IPS-18c (cell line): ENCODE measurements at regions not wholly inside any gene's neighbourhood (a gene's known extent, or its start where the extent isn't known, plus 50 kb on each side); places are given as distances from the start of the nearest gene placed in this dataset.

Experiments used
- H3K4me3 ChIP-seq: 2 replicates; pipeline ENCODE4 v1.7.0; 2013; ENCODE audit warnings: low read depth, mild to moderate bottlenecking, low read length, moderate library complexity; ENCODE audit not compliant: insufficient read depth
- H3K9me3 ChIP-seq: one replicate; pipeline ENCODE4 v1.6.1; 2013; ENCODE audit warnings: mild to moderate bottlenecking, low read length, moderate library complexity; ENCODE audit not compliant: control insufficient read depth, insufficient read depth

DNA sequence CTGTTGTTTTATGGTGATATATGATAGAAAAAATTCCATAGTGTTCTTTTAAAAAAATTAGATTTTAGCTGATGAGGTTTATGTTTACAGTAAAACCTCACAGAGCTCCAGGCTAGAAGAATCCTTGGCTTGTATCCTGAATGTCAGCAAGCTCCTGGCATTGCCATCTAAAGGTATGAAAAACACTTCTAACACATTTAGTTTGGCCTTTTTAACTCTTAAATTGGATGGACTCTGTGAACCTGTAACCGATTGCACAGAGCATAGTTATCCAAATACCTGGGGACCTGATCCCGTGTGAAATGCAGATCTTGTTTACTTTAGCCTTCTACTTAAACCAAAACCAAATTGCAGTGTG lies 241.1 kb upstream of the DCN start:
- Histone ChIP-seq H3K4me3 (no peak overlapping the region), H3K9me3 (no peaks in the 10 kb centered on the region)

DNA sequence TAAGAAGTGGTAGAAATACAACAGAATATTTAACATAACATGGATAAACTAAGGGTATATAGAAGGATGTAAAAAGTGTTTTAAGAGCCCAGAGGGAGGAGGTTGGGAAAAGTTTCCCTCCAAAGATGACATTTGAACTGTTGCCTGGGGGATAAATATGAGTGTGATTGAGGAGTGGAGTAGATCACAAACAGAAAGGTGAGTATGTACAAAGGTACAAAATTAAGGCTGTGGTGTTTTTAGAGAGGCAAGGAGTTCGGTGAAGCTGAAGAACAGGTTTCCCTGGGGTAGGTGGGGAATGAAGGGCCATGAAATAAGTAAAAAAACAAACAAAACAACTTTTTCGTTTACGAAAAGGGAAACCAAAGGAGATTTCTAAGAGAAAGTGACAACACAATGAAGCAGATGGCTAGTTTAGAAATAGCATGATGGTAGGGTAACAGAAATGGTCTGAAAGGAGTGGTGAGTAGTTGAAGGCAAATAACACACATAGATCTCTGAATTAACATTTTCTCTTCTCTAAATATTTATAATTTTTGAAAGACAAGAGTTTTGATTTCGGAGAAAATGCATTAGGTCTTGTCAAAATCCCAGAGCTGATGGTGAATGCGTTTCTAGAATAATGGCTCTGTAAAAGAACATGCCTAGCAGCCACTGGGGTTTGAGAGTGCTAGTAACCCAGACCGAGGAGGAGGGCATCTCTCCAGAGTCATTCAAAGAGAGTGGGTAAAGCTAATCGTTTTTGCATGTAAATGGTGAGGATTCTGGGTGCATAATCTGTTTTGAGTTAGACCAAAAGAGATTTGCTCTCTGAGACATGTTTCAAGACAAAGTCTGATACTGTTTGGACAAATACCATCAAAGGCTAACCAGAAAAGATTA lies 240.4 kb upstream of the DCN start:
- Histone ChIP-seq H3K9me3 (no peaks in the 10 kb centered on the region), H3K4me3 (no peak overlapping the region)

DNA sequence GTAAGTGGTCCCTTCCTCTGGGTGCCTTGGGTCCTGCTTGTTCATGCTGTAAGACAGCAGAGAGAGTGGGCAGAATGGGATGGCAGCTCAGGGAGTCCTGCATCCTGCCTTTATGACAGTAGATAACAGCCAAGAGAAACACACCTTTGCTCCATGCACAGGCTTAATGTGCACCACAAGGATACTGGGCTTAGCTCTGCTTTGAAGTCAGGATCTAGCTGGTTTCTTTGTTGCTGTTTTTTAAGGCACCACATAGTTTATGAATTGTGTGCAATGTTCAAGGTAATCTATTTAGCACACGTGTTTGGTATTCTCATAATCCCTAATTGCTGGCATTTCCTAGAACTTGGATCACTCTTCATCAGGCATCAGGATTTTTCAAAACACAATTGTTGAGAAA lies 239.5 kb upstream of the DCN start:
- H3K9me3 ChIP-seq = no peaks in the 10 kb centered on the region
- no peak overlapping the region for H3K4me3 ChIP-seq

DNA sequence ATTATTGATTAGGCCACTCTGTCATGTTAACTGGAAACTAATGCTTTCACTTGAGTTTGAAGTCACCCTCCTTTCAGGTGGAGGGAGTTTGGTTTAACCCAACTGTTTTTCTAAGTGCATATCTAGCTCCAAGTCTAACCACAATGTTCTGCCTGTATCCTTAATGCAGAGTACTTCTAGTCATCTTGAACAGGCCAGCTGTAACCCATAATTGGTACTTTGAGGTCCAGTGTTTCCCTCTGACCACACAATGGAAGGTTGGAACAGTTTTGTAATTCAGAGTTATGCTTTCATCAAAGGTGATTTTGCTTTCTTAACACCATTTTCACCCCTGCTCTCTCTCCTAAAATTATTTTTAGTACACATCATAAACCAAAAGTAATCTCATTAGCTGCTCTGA lies 237.2 kb upstream of the DCN start:
- H3K9me3 ChIP-seq = no peaks in the 10 kb centered on the region
- H3K4me3 ChIP-seq = no peak overlapping the region

DNA sequence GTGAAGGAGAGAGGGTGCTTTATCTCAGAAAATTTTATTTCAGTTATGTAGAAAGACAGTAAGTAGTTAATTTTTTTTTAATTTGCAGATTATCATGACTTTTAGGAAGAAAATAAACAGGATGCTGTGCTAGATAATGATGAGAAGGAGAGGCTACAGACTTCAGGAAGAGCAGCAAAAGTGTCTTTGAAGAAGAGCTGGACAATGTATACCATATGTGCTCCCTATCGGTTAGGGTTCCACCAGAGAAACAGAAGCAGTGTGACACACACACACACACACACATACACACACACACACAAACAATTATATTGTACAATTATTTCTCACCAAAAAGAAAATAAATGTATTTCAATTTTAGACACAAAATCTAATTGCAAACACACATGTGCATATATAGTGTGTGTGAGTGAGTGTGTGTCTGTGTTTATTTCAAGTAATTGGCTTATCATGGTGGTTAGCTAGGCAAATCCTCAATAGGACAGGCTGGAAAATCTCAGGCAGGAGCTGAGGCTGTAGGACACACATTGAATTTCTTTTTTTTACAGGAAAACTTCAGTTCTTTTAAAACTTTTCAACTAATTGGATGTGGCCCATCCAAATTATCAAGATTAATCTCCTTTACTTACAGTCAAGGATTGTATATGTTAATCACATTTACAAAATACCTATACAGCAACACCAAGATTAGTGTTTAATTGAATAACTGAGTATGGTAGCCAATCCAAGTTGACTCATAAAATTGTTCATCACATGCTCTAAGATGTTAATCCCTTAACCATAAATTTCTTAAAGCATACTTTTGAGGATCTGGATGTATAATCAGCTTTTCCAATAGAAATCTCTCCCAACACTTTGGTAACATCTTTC lies 235.8 kb upstream of the DCN start:
- no peaks in the 10 kb centered on the region for H3K9me3 ChIP-seq
- H3K4me3 ChIP-seq = no peak overlapping the region

DNA sequence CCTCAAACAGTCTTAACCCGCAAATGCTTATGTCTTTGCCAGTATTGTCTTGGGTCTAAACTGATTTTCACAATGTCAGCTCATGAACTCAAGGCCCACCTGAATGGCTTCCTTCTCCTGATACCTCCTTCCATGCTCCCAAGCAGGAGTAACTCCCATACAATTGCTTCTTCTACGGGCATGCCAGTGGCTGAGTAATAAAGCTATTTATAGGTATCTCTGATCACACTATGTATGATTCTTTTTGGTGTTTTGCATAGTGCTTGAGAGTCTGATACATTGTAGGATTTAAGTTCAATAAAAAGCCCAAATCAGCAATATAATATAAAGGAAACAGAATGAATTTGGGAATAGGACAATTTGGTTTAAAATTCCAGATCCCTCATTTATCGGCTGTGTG lies 235.0 kb upstream of the DCN start:
- Histone ChIP-seq H3K9me3 (no peaks in the 10 kb centered on the region), H3K4me3 (no peak overlapping the region)

DNA sequence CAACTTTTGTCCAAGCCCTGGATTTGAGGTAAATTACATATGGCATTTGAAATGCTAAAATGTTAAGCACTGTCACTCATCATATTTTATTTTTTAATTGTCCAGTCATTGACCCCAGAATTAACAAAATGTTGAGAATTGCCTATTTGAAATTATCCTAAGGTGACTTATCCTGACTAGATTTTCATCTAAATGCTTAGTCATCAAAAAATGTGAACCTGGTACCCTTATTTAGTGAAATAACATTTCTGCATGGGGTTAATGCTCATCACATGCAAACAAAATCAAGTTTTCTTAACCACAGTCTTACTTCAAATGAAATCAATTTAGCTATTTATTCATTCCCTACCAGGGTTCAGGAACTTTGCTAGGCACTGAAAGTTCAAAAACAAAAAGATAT lies 232.0 kb upstream of the DCN start:
- no peaks in the 10 kb centered on the region for H3K9me3 ChIP-seq
- no peak overlapping the region for H3K4me3 ChIP-seq

DNA sequence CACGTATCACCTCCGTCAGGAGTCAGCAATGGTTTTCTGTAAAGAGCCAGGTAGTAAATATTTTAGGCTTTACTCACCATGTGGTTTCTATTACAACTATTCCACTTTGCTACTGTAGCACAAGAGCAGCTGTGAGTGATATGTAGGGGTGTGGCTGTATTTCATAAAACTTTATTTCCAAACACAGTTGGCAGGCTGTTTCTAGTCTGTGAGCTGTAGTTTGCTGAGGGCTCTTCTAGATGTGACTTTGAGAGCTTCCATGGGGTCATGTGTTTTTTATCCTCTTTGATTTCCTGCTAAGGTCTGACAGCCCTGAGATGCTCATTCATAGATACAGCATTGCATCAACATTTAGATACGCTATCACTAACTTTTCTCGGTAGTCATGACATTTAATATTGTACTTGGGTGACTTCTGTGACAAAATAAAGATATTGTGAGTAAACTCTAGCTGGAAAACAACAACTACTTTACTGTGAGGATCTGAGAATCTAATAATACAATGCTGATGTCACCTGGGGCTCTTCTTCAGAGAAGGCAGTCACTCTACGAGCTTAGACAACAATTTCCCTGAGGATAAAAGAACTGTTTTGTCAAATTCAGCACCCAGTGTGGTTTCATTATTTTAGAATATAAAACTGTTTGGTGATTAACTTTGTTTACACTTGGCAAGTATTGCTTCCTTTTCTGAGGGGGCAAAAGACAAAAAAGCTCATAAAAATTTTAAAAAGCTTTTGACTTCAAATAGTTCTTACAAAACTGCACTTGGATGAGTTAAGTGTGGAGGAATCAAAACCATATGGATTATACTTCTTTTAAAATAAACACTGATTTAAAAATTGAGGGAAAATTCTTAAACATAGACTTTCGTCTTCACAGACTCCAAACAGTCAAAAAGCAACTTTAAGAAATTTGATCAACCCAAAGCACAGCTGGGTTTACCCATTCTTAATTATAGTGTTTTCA lies 231.2 kb upstream of the DCN start:
- H3K4me3 ChIP-seq = no peak overlapping the region
- H3K9me3 ChIP-seq = no peaks in the 10 kb centered on the region

DNA sequence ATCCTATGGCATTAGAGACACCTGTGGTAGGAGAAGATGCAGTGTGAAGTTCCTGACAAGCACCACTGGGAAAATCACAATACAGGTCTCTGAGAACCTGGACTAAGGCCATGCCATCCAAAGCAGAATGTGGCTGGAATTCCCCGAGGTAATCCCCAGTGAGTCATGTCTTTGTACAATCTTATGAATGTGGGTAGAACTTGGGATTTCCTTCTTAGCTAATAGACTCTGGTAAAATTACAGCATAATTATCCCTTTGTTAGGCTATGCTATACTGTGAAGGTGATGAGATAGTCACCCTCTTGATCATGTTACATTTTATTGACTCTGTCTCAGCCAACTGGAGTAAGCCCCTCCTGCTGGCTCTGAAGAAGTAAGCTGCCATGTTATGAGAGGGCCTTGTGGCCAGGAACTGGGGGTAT lies 224.3 kb upstream of the DCN start:
- Histone ChIP-seq H3K9me3 (no peaks in the 10 kb centered on the region), H3K4me3 (no peak overlapping the region)

DNA sequence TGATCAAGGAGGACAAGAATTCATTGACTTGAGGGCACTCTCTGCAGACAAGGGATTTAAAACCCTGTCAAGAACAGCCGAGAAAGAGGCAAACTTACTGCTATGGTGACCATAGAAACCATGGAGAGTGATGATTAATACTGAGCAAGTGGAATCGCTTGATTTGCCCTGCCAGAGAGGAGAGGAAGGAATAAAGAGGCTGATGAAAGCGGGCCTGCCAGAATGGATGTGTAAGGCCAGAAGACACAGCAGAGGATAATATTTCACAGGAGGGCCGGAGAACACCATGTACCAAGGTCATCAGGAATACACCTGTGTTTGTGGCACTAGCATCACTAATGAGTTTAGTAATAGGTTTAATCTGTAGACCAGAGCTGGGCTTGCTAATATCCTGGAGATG lies 221.8 kb upstream of the DCN start:
- Histone ChIP-seq H3K4me3 (no peak overlapping the region), H3K9me3 (no peaks in the 10 kb centered on the region)

DNA sequence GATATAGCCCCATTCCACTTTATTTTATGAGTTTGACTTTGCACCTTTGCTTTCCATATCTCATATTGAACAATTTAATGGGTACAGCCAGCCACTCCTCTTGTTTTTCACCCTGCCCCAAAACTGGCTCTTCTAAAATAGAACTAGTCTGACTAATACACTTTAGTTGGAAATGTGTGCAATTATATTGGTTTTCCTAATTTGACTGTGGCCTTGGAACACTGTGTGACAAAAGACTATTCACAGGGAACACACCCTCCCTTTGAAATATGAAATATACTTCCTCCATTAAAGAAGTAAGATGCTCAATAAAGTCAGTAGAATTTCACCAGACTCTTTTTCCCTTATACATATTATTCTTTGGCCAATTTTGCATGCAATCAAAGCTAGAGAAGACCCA lies 218.6 kb upstream of the DCN start:
- H3K4me3 ChIP-seq = no peak overlapping the region
- H3K9me3 ChIP-seq = no peaks in the 10 kb centered on the region

DNA sequence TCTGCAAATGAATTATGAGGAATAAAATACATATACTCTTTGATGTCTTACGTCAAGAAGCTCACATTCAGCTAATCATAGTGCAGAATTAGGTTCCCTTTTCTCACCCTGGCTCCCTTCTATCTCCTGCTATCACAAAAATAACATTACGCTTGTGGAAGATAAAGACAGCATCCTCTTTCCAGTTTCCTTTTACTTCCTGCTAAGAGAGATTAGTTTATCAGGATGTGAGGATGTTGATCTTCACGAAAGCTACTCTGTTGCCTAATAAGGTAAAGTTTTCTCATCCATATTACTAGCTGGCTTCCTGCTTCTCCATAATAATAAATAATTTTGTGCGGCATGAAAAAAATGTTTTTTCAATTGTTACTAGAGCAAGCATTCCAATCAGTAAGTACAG lies 217.7 kb upstream of the DCN start:
- no peak overlapping the region for H3K4me3 ChIP-seq
- no peaks in the 10 kb centered on the region for H3K9me3 ChIP-seq

DNA sequence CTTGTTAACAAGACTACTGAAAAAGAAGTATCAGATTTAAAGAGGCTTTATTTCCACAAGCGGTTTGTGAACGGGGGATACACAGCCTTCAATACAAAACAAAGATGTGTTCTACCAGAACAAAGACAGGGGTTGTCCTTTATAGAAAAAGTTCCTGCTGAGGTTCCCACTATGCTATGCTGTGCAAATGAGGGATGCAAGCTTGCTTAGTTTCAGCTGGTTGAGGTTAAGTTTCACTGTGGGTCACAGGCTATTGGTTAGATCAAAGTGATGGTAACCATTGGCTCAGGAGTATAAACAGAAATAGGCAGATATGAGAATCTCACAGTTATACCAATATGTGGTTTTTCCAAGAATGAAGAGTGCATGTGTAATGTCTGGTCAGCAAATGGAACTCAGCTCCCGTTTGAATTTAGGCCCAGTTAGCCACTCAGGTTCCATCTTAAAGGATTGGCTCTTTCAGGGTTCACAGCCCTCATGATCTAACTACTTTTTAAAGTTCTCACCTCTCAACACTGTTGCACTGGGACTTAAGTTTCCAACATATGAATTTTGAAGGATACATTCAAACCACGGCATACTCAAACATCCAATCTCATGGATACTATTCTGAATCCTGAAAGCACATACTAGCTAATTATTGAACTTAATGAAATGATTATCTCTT lies 215.4 kb upstream of the DCN start:
- H3K9me3 ChIP-seq = no peaks in the 10 kb centered on the region
- H3K4me3 ChIP-seq = no peak overlapping the region

DNA sequence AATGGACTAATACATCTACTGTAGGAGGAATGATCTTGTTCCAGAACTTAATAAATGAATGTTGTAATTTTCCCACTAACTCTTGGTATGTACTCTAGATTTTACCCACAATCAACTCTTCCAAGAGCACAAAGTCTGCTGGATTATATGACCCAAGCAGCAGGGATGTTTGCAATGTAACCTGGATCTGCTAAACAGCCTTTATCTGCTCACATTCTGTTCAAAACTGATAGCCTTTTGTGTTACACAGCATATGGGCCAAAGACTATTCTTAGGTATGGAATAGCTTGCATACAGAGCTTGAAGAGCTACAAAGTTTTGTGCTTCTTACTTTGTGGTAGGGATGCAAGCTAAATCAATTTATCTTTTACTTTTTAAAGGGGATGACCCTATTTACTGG lies 213.7 kb upstream of the DCN start:
- H3K4me3 ChIP-seq = no peak overlapping the region
- H3K9me3 ChIP-seq = no peaks in the 10 kb centered on the region

DNA sequence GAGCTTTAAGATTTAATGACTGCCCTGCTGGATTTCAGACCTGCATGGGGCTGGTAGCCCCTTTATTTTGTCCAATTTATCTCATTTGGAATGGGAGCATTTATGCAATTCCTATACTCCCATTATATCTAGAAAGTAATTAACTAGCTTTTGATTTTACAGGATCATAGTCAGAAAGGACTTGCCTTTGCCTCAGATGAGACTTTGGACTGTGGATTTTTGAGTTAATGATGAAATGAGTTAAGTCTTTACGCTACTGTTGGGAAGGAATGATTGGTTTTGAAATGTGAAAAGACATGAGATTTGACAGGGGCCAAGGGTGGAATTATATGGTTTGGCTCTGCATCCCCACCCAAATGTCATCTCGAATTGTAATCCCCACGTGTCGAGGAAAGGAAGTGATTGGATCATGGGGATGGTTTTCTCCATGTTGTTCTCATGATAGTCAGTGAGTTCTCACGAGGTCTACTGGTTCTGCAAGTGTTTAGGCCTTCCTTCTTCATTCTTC lies 213.1 kb upstream of the DCN start:
- Histone ChIP-seq H3K9me3 (no peaks in the 10 kb centered on the region), H3K4me3 (no peak overlapping the region)

DNA sequence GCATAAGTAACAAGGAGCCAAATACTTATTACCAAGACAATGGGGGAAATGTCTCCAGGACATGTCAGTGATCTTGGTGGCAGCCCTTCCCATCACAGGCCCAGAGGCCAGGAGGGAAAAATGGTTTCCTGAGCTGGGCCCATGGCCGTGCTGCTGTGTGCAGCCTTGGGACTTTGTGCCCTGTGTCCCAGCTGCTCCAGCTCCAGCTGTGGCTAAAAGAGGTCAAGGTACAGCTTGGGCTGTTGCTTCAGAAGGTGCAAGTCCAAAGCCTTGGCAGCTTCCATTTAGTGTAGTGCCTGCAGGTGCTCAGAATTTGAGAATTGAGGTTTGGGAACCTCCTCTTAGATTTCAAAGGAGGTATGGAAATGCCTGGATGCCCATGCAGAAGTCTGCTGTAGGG lies 212.3 kb upstream of the DCN start:
- Histone ChIP-seq H3K9me3 (no peaks in the 10 kb centered on the region), H3K4me3 (no peak overlapping the region; the same call in 1 of the 2 replicates)

DNA sequence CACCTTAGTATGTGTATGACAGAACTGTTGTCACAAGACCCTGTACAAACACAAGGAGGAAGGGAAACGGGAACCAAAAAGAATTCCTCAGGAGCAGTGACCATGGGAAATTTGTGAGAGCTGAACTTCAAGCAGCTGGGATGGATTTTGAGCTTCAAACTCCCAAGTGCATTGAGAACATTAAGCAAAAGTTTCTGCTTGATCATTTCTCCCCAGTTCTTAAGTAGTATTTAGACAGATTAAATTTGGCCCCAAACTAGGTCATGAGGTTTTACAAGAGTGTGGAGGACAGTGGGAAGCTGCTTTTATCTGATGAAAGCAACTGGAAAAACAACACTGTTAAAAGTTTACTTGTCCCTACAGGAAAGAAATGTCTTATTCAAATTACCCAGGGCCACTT lies 206.0 kb upstream of the DCN start:
- no peak overlapping the region for H3K4me3 ChIP-seq
- H3K9me3 ChIP-seq = no peaks in the 10 kb centered on the region
